ENCODE measurements at regions not wholly inside any gene's neighbourhood (a gene's known extent, or its start where the extent isn't known, plus 50 kb on each side); places are given as distances from the start of the nearest gene placed in this dataset.

DNA sequence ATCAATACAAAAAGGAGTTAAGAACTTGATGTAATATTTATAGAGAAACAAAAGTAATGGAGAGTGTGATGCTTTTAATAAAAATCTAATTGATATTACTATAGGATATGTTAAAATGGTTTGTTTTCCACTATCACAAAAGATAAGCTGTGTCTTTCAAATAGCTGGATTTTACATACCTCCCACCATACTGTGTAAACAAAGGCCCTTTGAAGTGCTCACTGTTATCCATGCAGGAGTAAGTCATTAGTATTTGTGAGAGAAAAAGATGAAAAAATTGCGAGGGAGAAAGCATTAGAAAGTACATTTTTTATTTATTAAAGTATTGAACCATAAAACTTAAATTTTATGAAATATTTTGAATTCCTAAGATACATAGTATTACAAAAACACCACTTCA, 733.0 kb downstream of the GRIK2 start:
- no TSS peak for BruUV-seq (replicated peaks)
- ChIA-PET POLR2A (no interaction called here), CTCF (no interaction called here)
- Histone ChIP-seq H3K36me3 (ENCODE audit: control insufficient read depth in 2 of 2, extremely low read depth in 1 of 2, insufficient read depth in 2 of 2, low read length in 2 of 2) (no peaks in the 10 kb centered on the region), H3K9me3 (replicated peaks; ENCODE audit: control insufficient read depth, insufficient read depth, low read length) (no peaks in the 10 kb centered on the region), H3K4me1 (ENCODE audit: control insufficient read depth, extremely low read depth, insufficient read depth, low read length) (no peaks in the 10 kb centered on the region), H3K27me3 (ENCODE audit: control insufficient read depth in 2 of 2, insufficient read depth in 2 of 2, low read length in 2 of 2) (no peaks in the 10 kb centered on the region), H4K20me1 (replicated peaks; ENCODE audit: control insufficient read depth, extremely low read depth, insufficient read depth, low read length) (no peaks in the 10 kb centered on the region), H3K4me2 (ENCODE audit: insufficient read depth, low read length) (no peak overlapping the region), H2AFZ (ENCODE audit: low read depth, low read length) (no peak overlapping the region), H3K27ac (ENCODE audit: insufficient read depth, low read depth, low read length) (no peak overlapping the region), H3K4me3 (replicated peaks in 1 of 3; ENCODE audit: insufficient read depth in 1 of 3, low read depth in 1 of 3, low read length in 3 of 3) (no peak overlapping the region), H3K9me1 (replicated peaks; ENCODE audit: control insufficient read depth, extremely low read depth, insufficient read depth, low read length) (no peaks in the 10 kb centered on the region), H3K79me2 (ENCODE audit: control insufficient read depth, insufficient read depth, low read length) (no peaks in the 10 kb centered on the region), H3K9ac (replicated peaks; ENCODE audit: extremely low read depth, insufficient read depth, low read length) (no peak overlapping the region)
- no peak for TF ChIP-seq MYC (IDR thresholded peaks at IDR 0.05; ENCODE audit: low read depth, low read length)
- no peak for TF ChIP-seq FOS (IDR thresholded peaks at IDR 0.05; ENCODE audit: borderline replicate concordance, insufficient read depth, low read length)
- TF ChIP-seq GATA2 (IDR thresholded peaks at IDR 0.05; ENCODE audit: insufficient read depth, insufficient read length, low read depth, low read length), result no peak
- TF ChIP-seq EZH2 (IDR thresholded peaks at IDR 0.05; ENCODE audit: borderline replicate concordance, low read depth, low read length, severe bottlenecking), result no peak
- TF ChIP-seq POLR2A (IDR thresholded peaks at IDR 0.05; ENCODE audit: low read depth, low read length), result no peak
- TF ChIP-seq, protein P1, sequence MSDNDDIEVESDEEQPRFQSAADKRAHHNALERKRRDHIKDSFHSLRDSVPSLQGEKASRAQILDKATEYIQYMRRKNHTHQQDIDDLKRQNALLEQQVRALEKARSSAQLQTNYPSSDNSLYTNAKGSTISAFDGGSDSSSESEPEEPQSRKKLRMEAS (IDR thresholded peaks at IDR 0.05; ENCODE audit: insufficient read depth, insufficient read length), result no peak
- no peak for TF ChIP-seq POLR2AphosphoS5 (IDR thresholded peaks at IDR 0.05; ENCODE audit: insufficient read depth, low read depth, low read length)
- TF ChIP-seq, protein P2, sequence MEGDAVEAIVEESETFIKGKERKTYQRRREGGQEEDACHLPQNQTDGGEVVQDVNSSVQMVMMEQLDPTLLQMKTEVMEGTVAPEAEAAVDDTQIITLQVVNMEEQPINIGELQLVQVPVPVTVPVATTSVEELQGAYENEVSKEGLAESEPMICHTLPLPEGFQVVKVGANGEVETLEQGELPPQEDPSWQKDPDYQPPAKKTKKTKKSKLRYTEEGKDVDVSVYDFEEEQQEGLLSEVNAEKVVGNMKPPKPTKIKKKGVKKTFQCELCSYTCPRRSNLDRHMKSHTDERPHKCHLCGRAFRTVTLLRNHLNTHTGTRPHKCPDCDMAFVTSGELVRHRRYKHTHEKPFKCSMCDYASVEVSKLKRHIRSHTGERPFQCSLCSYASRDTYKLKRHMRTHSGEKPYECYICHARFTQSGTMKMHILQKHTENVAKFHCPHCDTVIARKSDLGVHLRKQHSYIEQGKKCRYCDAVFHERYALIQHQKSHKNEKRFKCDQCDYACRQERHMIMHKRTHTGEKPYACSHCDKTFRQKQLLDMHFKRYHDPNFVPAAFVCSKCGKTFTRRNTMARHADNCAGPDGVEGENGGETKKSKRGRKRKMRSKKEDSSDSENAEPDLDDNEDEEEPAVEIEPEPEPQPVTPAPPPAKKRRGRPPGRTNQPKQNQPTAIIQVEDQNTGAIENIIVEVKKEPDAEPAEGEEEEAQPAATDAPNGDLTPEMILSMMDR (IDR thresholded peaks at IDR 0.05; ENCODE audit: extremely low read depth in 1 of 2, insufficient read depth in 1 of 2, low read depth in 1 of 2, low read length in 2 of 2), result no peak
- intact Hi-C loops (cut with micrococcal nuclease), result no loop called here
- dilution Hi-C loops (cut with MboI; ENCODE audit: extremely low pct_ligation_motif_present, low sequenced_read_pairs), result no loop called here
- no peak for FAIRE-seq
- no peak for DNase-seq (ENCODE audit: low read depth, low spot score)
